Smooth muscle cell (in vitro differentiated cells): ENCODE measurements at regions not wholly inside any gene's neighbourhood (a gene's known extent, or its start where the extent isn't known, plus 50 kb on each side); places are given as distances from the start of the nearest gene placed in this dataset.

Experiments used
- DNase-seq: peaks from one replicate; lab custom pipeline; 2025; ENCODE audit not compliant: unreplicated experiment; lab: John Stamatoyannopoulos, UW
- H2AFZ ChIP-seq: fragments of 200-600 bp; sonication (generic); 2 replicates; pipeline ENCODE4 v1.6.0; 2016; ENCODE audit warnings: antibody characterized with exemption, low read depth, mild to moderate bottlenecking
- H3F3A ChIP-seq: fragments of 200-600 bp; sonication (generic); 2 replicates; pipeline ENCODE4 v1.6.0; 2017; ENCODE audit warnings: antibody characterized with exemption, low read depth
- H3K27ac ChIP-seq: fragments of 200-600 bp; sonication (generic); 2 replicates; pipeline ENCODE4 v1.5.1; 2016; ENCODE audit warnings: low read depth, mild to moderate bottlenecking
- H3K27me3 ChIP-seq: fragments of 200-600 bp; sonication (generic); 2 replicates; pipeline ENCODE4 v1.6.1; 2016; ENCODE audit warnings: low read depth, mild to moderate bottlenecking
- H3K36me3 ChIP-seq: fragments of 200-600 bp; sonication (generic); 2 replicates; pipeline ENCODE4 v1.5.1; 2016; ENCODE audit warnings: low read depth
- H3K4me1 ChIP-seq: fragments of 200-600 bp; sonication (generic); 2 replicates; pipeline ENCODE4 v1.5.1; 2016; ENCODE audit warnings: low read depth
- H3K4me2 ChIP-seq: fragments of 200-600 bp; sonication (generic); 2 replicates; pipeline ENCODE4 v1.6.0; 2016; ENCODE audit warnings: mild to moderate bottlenecking
- H3K4me3 ChIP-seq: fragments of 200-600 bp; sonication (generic); 2 replicates; pipeline ENCODE4 v1.5.1; 2016; ENCODE audit warnings: mild to moderate bottlenecking
- H3K79me2 ChIP-seq: fragments of 200-600 bp; sonication (generic); 2 replicates; pipeline ENCODE4 v1.6.0; 2016; ENCODE audit warnings: low read depth, mild to moderate bottlenecking
- H3K9ac ChIP-seq: fragments of 200-600 bp; sonication (generic); 2 replicates; pipeline ENCODE4 v1.6.0; 2016; ENCODE audit warnings: low read depth
- H3K9me3 ChIP-seq: fragments of 200-600 bp; sonication (generic); replicated peaks from 2 replicates; pipeline ENCODE4 v1.5.1; 2016; ENCODE audit warnings: low read depth
- H4K20me1 ChIP-seq: fragments of 200-600 bp; sonication (generic); 2 replicates; pipeline ENCODE4 v1.6.0; 2016; ENCODE audit warnings: low read depth
- CTCF ChIP-seq: fragments of 200-600 bp; sonication (generic); IDR thresholded peaks from 2 replicates; pipeline ENCODE4 v1.5.1; 2017; ENCODE audit warnings: borderline replicate concordance, mild to moderate bottlenecking, antibody characterized with exemption; ENCODE audit not compliant: insufficient read depth, poor library complexity, severe bottlenecking
- WGBS: methylation state at CpG from one replicate; pipeline ENCODE4 v1.1.7; 2016; ENCODE audit warnings: low lambda C conversion rate; 5-methylcytosine and 5-hydroxymethylcytosine counted together

DNA sequence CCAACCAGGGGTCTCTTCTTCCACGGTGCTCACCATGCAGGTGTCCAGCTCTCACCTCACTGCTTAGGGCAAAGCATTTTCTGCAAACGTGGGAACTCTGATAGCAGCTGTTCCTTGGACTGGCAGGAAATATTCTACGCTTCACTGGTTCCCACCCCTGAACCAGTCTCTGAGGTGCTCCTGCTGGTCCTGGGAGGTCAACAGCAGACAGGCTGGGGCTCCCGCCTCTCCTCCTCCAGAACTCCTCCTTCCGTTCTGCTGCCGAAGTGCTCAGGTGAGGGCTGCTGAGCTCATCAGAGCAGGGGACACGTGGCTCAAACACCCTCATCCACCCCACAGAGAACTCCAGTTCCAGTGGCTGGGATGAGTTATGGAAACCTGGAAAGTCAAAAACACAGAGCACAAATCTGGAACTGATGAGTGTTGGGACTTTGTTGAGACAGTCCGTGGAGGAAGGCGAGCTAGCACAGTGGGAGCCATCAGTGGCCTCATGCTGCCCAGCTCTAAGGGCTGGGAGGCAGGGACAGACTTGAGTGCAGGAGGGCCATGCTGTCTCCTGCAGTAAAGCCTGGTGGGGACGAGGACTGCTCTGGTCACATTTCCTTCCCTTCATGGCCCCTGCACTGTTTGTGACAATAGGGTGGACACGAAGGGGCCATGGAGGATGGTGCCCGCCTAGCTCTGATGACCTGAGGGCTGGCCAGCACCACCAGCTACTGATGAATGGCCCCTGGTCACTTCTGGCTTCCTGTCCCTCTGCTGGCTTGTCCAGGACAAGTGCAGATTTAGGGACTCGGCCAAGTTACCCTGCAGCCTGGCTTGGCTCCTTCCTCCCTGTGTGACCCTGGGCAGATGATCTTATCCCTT, 137.8 kb downstream of the KLF13 start:
- no peaks in the 10 kb centered on the region for H3K79me2 ChIP-seq
- no peak overlapping the region for H3K4me2 ChIP-seq
- H3K27ac ChIP-seq: no peak overlapping the region
- no peak overlapping the region for H3K4me3 ChIP-seq
- DNase-seq: no peak
- no peak overlapping the region for H2AFZ ChIP-seq
- TF ChIP-seq CTCF: no peak
- no peaks in the 10 kb centered on the region for H3K36me3 ChIP-seq
- no peaks in the 10 kb centered on the region for H3K4me1 ChIP-seq
- 92% methylated on average over 13 of the region's 13 CpGs for WGBS
- no peak overlapping the region for H3K9ac ChIP-seq
- H3F3A ChIP-seq: no peaks in the 10 kb centered on the region
- no peaks in the 10 kb centered on the region for H3K9me3 ChIP-seq
- peaks cover 7% of the 10 kb centered on the region for H3K27me3 ChIP-seq
- no peaks in the 10 kb centered on the region for H4K20me1 ChIP-seq

GRCh38 chr15:31465083-31465955, 138.7 kb downstream of the KLF13 start:
- no peaks in the 10 kb centered on the region for H4K20me1 ChIP-seq
- no peak overlapping the region for H3K4me2 ChIP-seq
- H3K27ac ChIP-seq: no peak overlapping the region
- peaks cover 7% of the 10 kb centered on the region for H3K27me3 ChIP-seq
- no peaks in the 10 kb centered on the region for H3K9me3 ChIP-seq
- no peaks in the 10 kb centered on the region for H3K4me1 ChIP-seq
- H2AFZ ChIP-seq: no peak overlapping the region
- DNase-seq: no peak
- no peaks in the 10 kb centered on the region for H3F3A ChIP-seq
- no peak overlapping the region for H3K9ac ChIP-seq
- 83% methylated on average over 10 of the region's 10 CpGs for WGBS
- H3K4me3 ChIP-seq: no peak overlapping the region
- H3K79me2 ChIP-seq: no peaks in the 10 kb centered on the region
- no peaks in the 10 kb centered on the region for H3K36me3 ChIP-seq
- no peak for TF ChIP-seq CTCF

DNA sequence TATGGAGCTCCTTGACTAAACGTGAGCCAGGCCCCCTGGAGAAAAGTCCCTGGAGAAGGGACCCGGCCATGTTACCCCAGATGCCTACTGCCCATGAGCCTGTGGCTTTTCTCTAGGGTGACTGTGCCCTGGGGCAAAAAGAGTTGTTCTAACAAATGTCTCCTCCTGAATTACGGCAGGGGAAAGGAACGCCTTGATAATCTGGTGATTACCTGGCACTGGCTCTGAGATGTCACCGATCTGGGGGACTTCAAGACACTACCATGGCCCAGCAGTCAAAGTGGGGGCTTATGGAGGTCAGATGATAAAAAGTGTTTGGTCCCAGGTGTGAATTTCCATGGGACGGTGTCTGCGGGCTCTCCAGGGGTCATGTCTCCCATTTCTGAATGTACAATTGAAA, 140.7 kb downstream of the KLF13 start:
- H3K9ac ChIP-seq: no peak overlapping the region
- no peaks in the 10 kb centered on the region for H3K79me2 ChIP-seq
- H2AFZ ChIP-seq: no peak overlapping the region
- no peak for TF ChIP-seq CTCF
- DNase-seq: no peak
- no peak overlapping the region for H3K4me3 ChIP-seq
- no peak overlapping the region for H3K4me2 ChIP-seq
- no peak overlapping the region for H3K27ac ChIP-seq
- peaks cover 7% of the 10 kb centered on the region for H3K27me3 ChIP-seq
- 85% methylated on average over 7 of the region's 7 CpGs for WGBS
- H3F3A ChIP-seq: no peaks in the 10 kb centered on the region
- H4K20me1 ChIP-seq: no peaks in the 10 kb centered on the region
- no peaks in the 10 kb centered on the region for H3K4me1 ChIP-seq
- no peaks in the 10 kb centered on the region for H3K9me3 ChIP-seq
- H3K36me3 ChIP-seq: no peaks in the 10 kb centered on the region
